OCI-LY7 (cell line): ENCODE measurements at regions not wholly inside any gene's neighbourhood (a gene's known extent, or its start where the extent isn't known, plus 50 kb on each side); places are given as distances from the start of the nearest gene placed in this dataset.

Source experiments
- BruUV-seq: library from RNA; stranded (reverse); fragments of 400-500 nt; replicated peaks from 2 replicates; lab custom pipeline; 2021; lab: Mats Ljungman, UMichigan
- CTCF ChIA-PET: fragments of 300-600 bp; sonication (Branson Sonifier 250); formaldehyde crosslinking; loops from one replicate; lab custom pipeline; 2022; ENCODE audit warnings: antibody characterized with exemption; ENCODE audit not compliant: unreplicated experiment; lab: Charles Lee
- POLR2A ChIA-PET: fragments of 300-600 bp; sonication (Branson Sonifier 250); formaldehyde crosslinking; loops from one replicate; lab custom pipeline; 2022; ENCODE audit warnings: antibody characterized with exemption; lab: Charles Lee
- DNase-seq: peaks from one replicate; pipeline ENCODE4 v3.0.0-alpha.2; 2015; ENCODE audit warnings: low spot score
- H2AFZ ChIP-seq: fragments of 200-600 bp; sonication (generic), shearing (Covaris generic); 2 replicates; pipeline ENCODE4 v1.6.1; 2014; ENCODE audit warnings: mild to moderate bottlenecking, antibody characterized with exemption, low read length, moderate library complexity
- H3K27ac ChIP-seq: fragments of 200-600 bp; sonication (generic); 2 replicates; pipeline ENCODE4 v1.5.1; 2014; ENCODE audit warnings: mixed run types, low read depth, mild to moderate bottlenecking, moderate library complexity, low read length, inconsistent platforms; ENCODE audit not compliant: poor library complexity, severe bottlenecking
- H3K36me3 ChIP-seq: fragments of 200-600 bp; sonication (generic); 2 replicates; pipeline ENCODE4 v1.6.1; 2014; ENCODE audit warnings: mild to moderate bottlenecking, antibody characterized with exemption, low read length, moderate library complexity, mixed read lengths; ENCODE audit not compliant: insufficient read depth
- H3K4me1 ChIP-seq: fragments of 200-600 bp; sonication (generic); 2 replicates; pipeline ENCODE4 v1.5.1; 2014; ENCODE audit warnings: mild to moderate bottlenecking, low read length; ENCODE audit not compliant: insufficient read depth, poor library complexity, severe bottlenecking
- H3K4me2 ChIP-seq: fragments of 200-600 bp; sonication (generic); 2 replicates; pipeline ENCODE4 v1.6.1; 2014; ENCODE audit warnings: mild to moderate bottlenecking, low read length
- H3K4me3 ChIP-seq: fragments of 200-600 bp; sonication (generic); 2 replicates; pipeline ENCODE4 v1.5.1; 2014; ENCODE audit warnings: mild to moderate bottlenecking, low read depth, low read length; ENCODE audit not compliant: poor library complexity, severe bottlenecking
- H3K79me2 ChIP-seq: fragments of 200-600 bp; sonication (generic); 2 replicates; pipeline ENCODE4 v1.6.1; 2016; ENCODE audit warnings: low read depth, mild to moderate bottlenecking, low read length, moderate library complexity, mixed read lengths; ENCODE audit not compliant: insufficient read depth
- H3K9me2 ChIP-seq: fragments of 200-600 bp; sonication (generic); 2 replicates; pipeline ENCODE4 v1.6.1; 2016; ENCODE audit warnings: mild to moderate bottlenecking, low read length, mixed read lengths; ENCODE audit not compliant: insufficient read depth
- H3K9me3 ChIP-seq: fragments of 200-600 bp; sonication (generic); 2 replicates; pipeline ENCODE4 v1.6.1; 2014; ENCODE audit warnings: mild to moderate bottlenecking, mixed run types, low read length, mixed read lengths
- H4K20me1 ChIP-seq: fragments of 200-600 bp; sonication (generic); 2 replicates; pipeline ENCODE4 v1.6.1; 2014; ENCODE audit warnings: mild to moderate bottlenecking, antibody characterized with exemption, low read length, moderate library complexity, mixed read lengths; ENCODE audit not compliant: insufficient read depth
- CTCF ChIP-seq: fragments of 200-600 bp; sonication (generic); conservative IDR thresholded peaks from 2 replicates; pipeline ENCODE4 v1.5.1; 2014; ENCODE audit warnings: mild to moderate bottlenecking, antibody characterized with exemption, low read length, moderate library complexity, mixed read lengths
- EZH2phosphoT487 ChIP-seq: fragments of 200-600 bp; sonication (generic); IDR thresholded peaks from 2 replicates; pipeline ENCODE4 v1.6.1; 2018; ENCODE audit warnings: low read depth, borderline replicate concordance, mild to moderate bottlenecking, mixed run types, antibody characterized with exemption, low read length, moderate library complexity, mixed read lengths
- intact Hi-C: fragments of 100-400 bp; cut with micrococcal nuclease; formaldehyde crosslinking; loops from one replicate; pipeline ENCODE4 v1.10.0; 2022; ENCODE audit not compliant: unreplicated experiment

GRCh38 chr11:70612459-70613141 is 214.3 kb downstream of the CTTN start:
- H3K79me2 ChIP-seq: no peaks in the 10 kb centered on the region
- DNase-seq: no peak
- H3K9me2 ChIP-seq: no peaks in the 10 kb centered on the region
- H3K27ac ChIP-seq: no peak overlapping the region
- intact Hi-C loops: no loop called here
- H3K9me3 ChIP-seq: no peaks in the 10 kb centered on the region
- TF ChIP-seq CTCF (no peak), EZH2phosphoT487 (no peak)
- H3K36me3 ChIP-seq: no peaks in the 10 kb centered on the region
- ChIA-PET CTCF (no interaction called here), POLR2A (no interaction called here)
- no peaks in the 10 kb centered on the region for H3K4me1 ChIP-seq
- no peak overlapping the region for H3K4me2 ChIP-seq
- H3K4me3 ChIP-seq: no peak overlapping the region
- H2AFZ ChIP-seq: no peak overlapping the region
- no TSS peak for BruUV-seq
- H4K20me1 ChIP-seq: no peaks in the 10 kb centered on the region

GRCh38 chr11:70614034-70614681 is 215.8 kb downstream of the CTTN start:
- Histone ChIP-seq H3K4me3 (no peak overlapping the region), H2AFZ (no peak overlapping the region), H3K4me1 (no peaks in the 10 kb centered on the region), H3K9me2 (no peaks in the 10 kb centered on the region), H3K79me2 (no peaks in the 10 kb centered on the region), H3K9me3 (no peaks in the 10 kb centered on the region), H4K20me1 (no peaks in the 10 kb centered on the region), H3K4me2 (no peak overlapping the region), H3K36me3 (no peaks in the 10 kb centered on the region), H3K27ac (no peak overlapping the region)
- CTCF ChIA-PET: no interaction called here
- BruUV-seq: no TSS peak
- POLR2A ChIA-PET: no interaction called here
- DNase-seq: no peak
- TF ChIP-seq EZH2phosphoT487 (no peak), CTCF (no peak)
- intact Hi-C loops: no loop called here
